GM23338 (cell line): ENCODE measurements at regions not wholly inside any gene's neighbourhood (a gene's known extent, or its start where the extent isn't known, plus 50 kb on each side); places are given as distances from the start of the nearest gene placed in this dataset.
"Not testable (repeated sequence)": the region's sequence is repeated elsewhere in the genome, so short reads cannot be mapped to it uniquely, and the experiment has no call there.

Source experiments
- CREB1 ChIP-seq: fragments of 250-450 bp; sonication (Bioruptor Pico); IDR thresholded peaks from 2 replicates; pipeline ENCODE4 v1.5.0; 2020; ENCODE audit warnings: low read depth, mild to moderate bottlenecking, moderate library complexity
- EZH2 ChIP-seq: fragments of 200-600 bp; sonication (generic); IDR thresholded peaks from one replicate; pipeline ENCODE4 v1.8.0; 2017; ENCODE audit warnings: antibody characterized with exemption, mild to moderate bottlenecking, low read depth; ENCODE audit not compliant: unreplicated experiment
- EZH2phosphoT487 ChIP-seq: fragments of 200-600 bp; sonication (generic); IDR thresholded peaks from one replicate; pipeline ENCODE4 v1.8.1; 2018; ENCODE audit warnings: antibody characterized with exemption; ENCODE audit not compliant: unreplicated experiment
- NANOG ChIP-seq: IDR thresholded peaks from 2 replicates; pipeline ENCODE4 v1.6.1; 2016; ENCODE audit warnings: antibody characterized with exemption, borderline replicate concordance
- POLR2AphosphoS5 ChIP-seq: IDR thresholded peaks from 2 replicates; pipeline ENCODE4 v1.6.1; 2016; ENCODE audit warnings: antibody characterized with exemption, low read depth
- TF ChIP-seq, protein P1 (sequence below), 2 experiments: fragments of 200-600 bp in 1 of 2; sonication (generic) in 1 of 2; conservative IDR thresholded peaks; 2 replicates each; pipeline versions ENCODE4 v1.5.1 to v1.6.1; 2016 to 2017; ENCODE audit warnings: antibody characterized with exemption in 2 of 2, low read depth in 2 of 2, mild to moderate bottlenecking in 2 of 2, moderate library complexity in 1 of 2
- TF ChIP-seq, protein P2 (sequence below): IDR thresholded peaks from one replicate; pipeline ENCODE4 v1.6.1; 2018; ENCODE audit warnings: antibody characterized with exemption; ENCODE audit not compliant: unreplicated experiment
- TF ChIP-seq, protein P3 (sequence below): fragments of 250-450 bp; sonication (Bioruptor Pico); IDR thresholded peaks from 2 replicates; pipeline ENCODE4 v1.5.0; 2020; ENCODE audit warnings: mild to moderate bottlenecking, moderate library complexity
- TF ChIP-seq, protein P4 (sequence below): IDR thresholded peaks from 2 replicates; pipeline ENCODE4 v1.6.1; 2016; ENCODE audit warnings: antibody characterized with exemption

DNA sequence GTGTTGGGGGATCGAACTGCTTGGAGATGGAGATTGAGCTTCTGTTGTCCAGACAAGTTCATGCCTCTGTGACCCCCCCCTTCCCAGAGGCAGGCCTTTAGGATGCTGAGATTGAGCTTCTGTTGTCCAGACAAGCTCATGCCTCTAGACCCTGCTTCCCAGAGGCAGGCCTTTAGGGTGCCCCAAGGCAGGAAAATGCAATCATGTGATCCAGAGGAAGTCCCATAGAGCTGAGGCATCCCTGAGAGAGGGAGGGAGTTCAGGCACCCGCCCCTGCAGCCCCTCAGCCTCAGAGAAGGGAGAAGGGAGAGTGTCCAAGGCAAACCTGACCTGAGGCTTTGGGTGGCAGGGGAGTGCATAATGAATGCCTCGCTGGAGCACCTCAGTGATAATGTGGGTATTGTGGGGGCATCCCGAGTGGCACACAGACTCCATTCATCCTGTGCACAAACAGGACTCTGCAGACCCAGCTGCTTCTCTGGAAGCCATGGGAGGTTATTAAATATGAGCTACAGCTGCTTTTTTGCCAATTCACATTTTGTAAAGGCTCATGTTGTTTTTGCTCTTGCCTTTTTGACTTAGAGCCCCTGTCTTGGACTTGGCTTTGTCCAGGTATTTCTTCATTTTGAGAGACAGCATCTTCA is 182.4 kb upstream of the IRF2BP2 start:
- not testable (repeated sequence) for TF ChIP-seq POLR2AphosphoS5; EZH2; EZH2phosphoT487; NANOG; CREB1 (CRISPR knock-in tag)
- TF ChIP-seq, protein P1, sequence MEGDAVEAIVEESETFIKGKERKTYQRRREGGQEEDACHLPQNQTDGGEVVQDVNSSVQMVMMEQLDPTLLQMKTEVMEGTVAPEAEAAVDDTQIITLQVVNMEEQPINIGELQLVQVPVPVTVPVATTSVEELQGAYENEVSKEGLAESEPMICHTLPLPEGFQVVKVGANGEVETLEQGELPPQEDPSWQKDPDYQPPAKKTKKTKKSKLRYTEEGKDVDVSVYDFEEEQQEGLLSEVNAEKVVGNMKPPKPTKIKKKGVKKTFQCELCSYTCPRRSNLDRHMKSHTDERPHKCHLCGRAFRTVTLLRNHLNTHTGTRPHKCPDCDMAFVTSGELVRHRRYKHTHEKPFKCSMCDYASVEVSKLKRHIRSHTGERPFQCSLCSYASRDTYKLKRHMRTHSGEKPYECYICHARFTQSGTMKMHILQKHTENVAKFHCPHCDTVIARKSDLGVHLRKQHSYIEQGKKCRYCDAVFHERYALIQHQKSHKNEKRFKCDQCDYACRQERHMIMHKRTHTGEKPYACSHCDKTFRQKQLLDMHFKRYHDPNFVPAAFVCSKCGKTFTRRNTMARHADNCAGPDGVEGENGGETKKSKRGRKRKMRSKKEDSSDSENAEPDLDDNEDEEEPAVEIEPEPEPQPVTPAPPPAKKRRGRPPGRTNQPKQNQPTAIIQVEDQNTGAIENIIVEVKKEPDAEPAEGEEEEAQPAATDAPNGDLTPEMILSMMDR (conservative IDR thresholded peaks at IDR 0.05; ENCODE audit: low read depth in 2 of 2), result not testable (repeated sequence)
- TF ChIP-seq, protein P2, sequence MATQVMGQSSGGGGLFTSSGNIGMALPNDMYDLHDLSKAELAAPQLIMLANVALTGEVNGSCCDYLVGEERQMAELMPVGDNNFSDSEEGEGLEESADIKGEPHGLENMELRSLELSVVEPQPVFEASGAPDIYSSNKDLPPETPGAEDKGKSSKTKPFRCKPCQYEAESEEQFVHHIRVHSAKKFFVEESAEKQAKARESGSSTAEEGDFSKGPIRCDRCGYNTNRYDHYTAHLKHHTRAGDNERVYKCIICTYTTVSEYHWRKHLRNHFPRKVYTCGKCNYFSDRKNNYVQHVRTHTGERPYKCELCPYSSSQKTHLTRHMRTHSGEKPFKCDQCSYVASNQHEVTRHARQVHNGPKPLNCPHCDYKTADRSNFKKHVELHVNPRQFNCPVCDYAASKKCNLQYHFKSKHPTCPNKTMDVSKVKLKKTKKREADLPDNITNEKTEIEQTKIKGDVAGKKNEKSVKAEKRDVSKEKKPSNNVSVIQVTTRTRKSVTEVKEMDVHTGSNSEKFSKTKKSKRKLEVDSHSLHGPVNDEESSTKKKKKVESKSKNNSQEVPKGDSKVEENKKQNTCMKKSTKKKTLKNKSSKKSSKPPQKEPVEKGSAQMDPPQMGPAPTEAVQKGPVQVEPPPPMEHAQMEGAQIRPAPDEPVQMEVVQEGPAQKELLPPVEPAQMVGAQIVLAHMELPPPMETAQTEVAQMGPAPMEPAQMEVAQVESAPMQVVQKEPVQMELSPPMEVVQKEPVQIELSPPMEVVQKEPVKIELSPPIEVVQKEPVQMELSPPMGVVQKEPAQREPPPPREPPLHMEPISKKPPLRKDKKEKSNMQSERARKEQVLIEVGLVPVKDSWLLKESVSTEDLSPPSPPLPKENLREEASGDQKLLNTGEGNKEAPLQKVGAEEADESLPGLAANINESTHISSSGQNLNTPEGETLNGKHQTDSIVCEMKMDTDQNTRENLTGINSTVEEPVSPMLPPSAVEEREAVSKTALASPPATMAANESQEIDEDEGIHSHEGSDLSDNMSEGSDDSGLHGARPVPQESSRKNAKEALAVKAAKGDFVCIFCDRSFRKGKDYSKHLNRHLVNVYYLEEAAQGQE, result not testable (repeated sequence)
- TF ChIP-seq, protein P3, sequence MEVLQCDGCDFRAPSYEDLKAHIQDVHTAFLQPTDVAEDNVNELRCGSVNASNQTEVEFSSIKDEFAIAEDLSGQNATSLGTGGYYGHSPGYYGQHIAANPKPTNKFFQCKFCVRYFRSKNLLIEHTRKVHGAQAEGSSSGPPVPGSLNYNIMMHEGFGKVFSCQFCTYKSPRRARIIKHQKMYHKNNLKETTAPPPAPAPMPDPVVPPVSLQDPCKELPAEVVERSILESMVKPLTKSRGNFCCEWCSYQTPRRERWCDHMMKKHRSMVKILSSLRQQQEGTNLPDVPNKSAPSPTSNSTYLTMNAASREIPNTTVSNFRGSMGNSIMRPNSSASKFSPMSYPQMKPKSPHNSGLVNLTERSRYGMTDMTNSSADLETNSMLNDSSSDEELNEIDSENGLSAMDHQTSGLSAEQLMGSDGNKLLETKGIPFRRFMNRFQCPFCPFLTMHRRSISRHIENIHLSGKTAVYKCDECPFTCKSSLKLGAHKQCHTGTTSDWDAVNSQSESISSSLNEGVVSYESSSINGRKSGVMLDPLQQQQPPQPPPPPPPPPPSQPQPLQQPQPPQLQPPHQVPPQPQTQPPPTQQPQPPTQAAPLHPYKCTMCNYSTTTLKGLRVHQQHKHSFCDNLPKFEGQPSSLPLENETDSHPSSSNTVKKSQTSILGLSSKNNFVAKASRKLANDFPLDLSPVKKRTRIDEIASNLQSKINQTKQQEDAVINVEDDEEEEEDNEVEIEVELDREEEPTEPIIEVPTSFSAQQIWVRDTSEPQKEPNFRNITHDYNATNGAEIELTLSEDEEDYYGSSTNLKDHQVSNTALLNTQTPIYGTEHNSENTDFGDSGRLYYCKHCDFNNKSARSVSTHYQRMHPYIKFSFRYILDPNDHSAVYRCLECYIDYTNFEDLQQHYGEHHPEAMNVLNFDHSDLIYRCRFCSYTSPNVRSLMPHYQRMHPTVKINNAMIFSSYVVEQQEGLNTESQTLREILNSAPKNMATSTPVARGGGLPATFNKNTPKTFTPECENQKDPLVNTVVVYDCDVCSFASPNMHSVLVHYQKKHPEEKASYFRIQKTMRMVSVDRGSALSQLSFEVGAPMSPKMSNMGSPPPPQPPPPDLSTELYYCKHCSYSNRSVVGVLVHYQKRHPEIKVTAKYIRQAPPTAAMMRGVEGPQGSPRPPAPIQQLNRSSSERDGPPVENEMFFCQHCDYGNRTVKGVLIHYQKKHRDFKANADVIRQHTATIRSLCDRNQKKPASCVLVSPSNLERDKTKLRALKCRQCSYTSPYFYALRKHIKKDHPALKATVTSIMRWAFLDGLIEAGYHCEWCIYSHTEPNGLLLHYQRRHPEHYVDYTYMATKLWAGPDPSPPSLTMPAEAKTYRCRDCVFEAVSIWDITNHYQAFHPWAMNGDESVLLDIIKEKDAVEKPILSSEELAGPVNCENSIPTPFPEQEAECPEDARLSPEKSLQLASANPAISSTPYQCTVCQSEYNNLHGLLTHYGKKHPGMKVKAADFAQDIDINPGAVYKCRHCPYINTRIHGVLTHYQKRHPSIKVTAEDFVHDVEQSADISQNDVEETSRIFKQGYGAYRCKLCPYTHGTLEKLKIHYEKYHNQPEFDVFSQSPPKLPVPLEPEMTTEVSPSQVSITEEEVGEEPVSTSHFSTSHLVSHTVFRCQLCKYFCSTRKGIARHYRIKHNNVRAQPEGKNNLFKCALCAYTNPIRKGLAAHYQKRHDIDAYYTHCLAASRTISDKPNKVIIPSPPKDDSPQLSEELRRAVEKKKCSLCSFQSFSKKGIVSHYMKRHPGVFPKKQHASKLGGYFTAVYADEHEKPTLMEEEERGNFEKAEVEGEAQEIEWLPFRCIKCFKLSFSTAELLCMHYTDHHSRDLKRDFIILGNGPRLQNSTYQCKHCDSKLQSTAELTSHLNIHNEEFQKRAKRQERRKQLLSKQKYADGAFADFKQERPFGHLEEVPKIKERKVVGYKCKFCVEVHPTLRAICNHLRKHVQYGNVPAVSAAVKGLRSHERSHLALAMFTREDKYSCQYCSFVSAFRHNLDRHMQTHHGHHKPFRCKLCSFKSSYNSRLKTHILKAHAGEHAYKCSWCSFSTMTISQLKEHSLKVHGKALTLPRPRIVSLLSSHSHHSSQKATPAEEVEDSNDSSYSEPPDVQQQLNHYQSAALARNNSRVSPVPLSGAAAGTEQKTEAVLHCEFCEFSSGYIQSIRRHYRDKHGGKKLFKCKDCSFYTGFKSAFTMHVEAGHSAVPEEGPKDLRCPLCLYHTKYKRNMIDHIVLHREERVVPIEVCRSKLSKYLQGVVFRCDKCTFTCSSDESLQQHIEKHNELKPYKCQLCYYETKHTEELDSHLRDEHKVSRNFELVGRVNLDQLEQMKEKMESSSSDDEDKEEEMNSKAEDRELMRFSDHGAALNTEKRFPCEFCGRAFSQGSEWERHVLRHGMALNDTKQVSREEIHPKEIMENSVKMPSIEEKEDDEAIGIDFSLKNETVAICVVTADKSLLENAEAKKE, result not testable (repeated sequence)
- TF ChIP-seq, protein P4, sequence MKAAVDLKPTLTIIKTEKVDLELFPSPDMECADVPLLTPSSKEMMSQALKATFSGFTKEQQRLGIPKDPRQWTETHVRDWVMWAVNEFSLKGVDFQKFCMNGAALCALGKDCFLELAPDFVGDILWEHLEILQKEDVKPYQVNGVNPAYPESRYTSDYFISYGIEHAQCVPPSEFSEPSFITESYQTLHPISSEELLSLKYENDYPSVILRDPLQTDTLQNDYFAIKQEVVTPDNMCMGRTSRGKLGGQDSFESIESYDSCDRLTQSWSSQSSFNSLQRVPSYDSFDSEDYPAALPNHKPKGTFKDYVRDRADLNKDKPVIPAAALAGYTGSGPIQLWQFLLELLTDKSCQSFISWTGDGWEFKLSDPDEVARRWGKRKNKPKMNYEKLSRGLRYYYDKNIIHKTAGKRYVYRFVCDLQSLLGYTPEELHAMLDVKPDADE, result not testable (repeated sequence)
